ENCODE measurements at regions not wholly inside any gene's neighbourhood (a gene's known extent, or its start where the extent isn't known, plus 50 kb on each side); places are given as distances from the start of the nearest gene placed in this dataset.

- H3K4me1 ChIP-seq (ENCODE audit: control insufficient read depth in 1 of 2, extremely low read depth in 1 of 2, insufficient read depth in 2 of 2, low read length in 2 of 2), result no peaks in the 10 kb centered on the region
- H3K27me3 Mint-ChIP-seq, result no peaks in the 10 kb centered on the region
- ATAC-seq (replicated peaks in 1 of 4) (no peak), DNase-seq (no peak)
- H3K4me3 ChIP-seq (ENCODE audit: control insufficient read depth in 1 of 2, extremely low read depth in 1 of 2, low read length in 1 of 2), result no peak overlapping the region
- H3K36me3 Mint-ChIP-seq, result no peaks in the 10 kb centered on the region
- POLR2A ChIA-PET, result no interaction called here
- no peak overlapping the region for H3K27ac ChIP-seq (ENCODE audit: low read length)
- no peaks in the 10 kb centered on the region for H3K4me1 Mint-ChIP-seq
- H3K4me3 Mint-ChIP-seq, result no peak overlapping the region
- no peaks in the 10 kb centered on the region for H3K9me3 ChIP-seq
- no peaks in the 10 kb centered on the region for H3K36me3 ChIP-seq (ENCODE audit: control insufficient read depth in 2 of 2, extremely low read depth in 1 of 2, insufficient read depth in 1 of 2, low read length in 1 of 2)
- CTCF ChIA-PET, result no interaction called here
- no peaks in the 10 kb centered on the region for H3K27me3 ChIP-seq (replicated peaks in 1 of 2; ENCODE audit: control insufficient read depth in 2 of 2, extremely low read depth in 1 of 2, insufficient read depth in 2 of 2, low read length in 1 of 2)
- no CpG with 5 or more reads among the region's 3 CpGs for WGBS (ENCODE audit: insufficient coverage)
- no peak overlapping the region for H3K27ac Mint-ChIP-seq
- H3K9me3 Mint-ChIP-seq, result no peaks in the 10 kb centered on the region
These were observed 52.2 kb downstream of the ACTL7B start for GRCh38 chr9:108803428-108804065.

GRCh38 chr9:108802967-108803366, 52.8 kb downstream of the ACTL7B start:
- no peaks in the 10 kb centered on the region for H3K27me3 Mint-ChIP-seq
- DNase-seq, result no peak
- no peaks in the 10 kb centered on the region for H3K9me3 Mint-ChIP-seq
- H3K4me3 ChIP-seq (ENCODE audit: control insufficient read depth in 1 of 2, extremely low read depth in 1 of 2, low read length in 1 of 2), result no peak overlapping the region
- ChIA-PET CTCF (no interaction called here), POLR2A (no interaction called here)
- no CpG with 5 or more reads among the region's 4 CpGs for WGBS (ENCODE audit: insufficient coverage)
- ATAC-seq (replicated peaks in 1 of 4), result no peak
- no peaks in the 10 kb centered on the region for H3K36me3 Mint-ChIP-seq
- no peaks in the 10 kb centered on the region for H3K36me3 ChIP-seq (ENCODE audit: control insufficient read depth in 2 of 2, extremely low read depth in 1 of 2, insufficient read depth in 1 of 2, low read length in 1 of 2)
- no peaks in the 10 kb centered on the region for H3K27me3 ChIP-seq (replicated peaks in 1 of 2; ENCODE audit: control insufficient read depth in 2 of 2, extremely low read depth in 1 of 2, insufficient read depth in 2 of 2, low read length in 1 of 2)
- no peak overlapping the region for H3K27ac Mint-ChIP-seq
- no peak overlapping the region for H3K4me3 Mint-ChIP-seq
- H3K4me1 ChIP-seq (ENCODE audit: control insufficient read depth in 1 of 2, extremely low read depth in 1 of 2, insufficient read depth in 2 of 2, low read length in 2 of 2), result no peaks in the 10 kb centered on the region
- H3K27ac ChIP-seq (ENCODE audit: low read length), result no peak overlapping the region
- no peaks in the 10 kb centered on the region for H3K9me3 ChIP-seq
- H3K4me1 Mint-ChIP-seq, result no peaks in the 10 kb centered on the region

- DNase-seq, result no peak
- no peaks in the 10 kb centered on the region for H3K9me3 Mint-ChIP-seq
- Histone ChIP-seq H3K27me3 (replicated peaks in 1 of 2; ENCODE audit: control insufficient read depth in 2 of 2, extremely low read depth in 1 of 2, insufficient read depth in 2 of 2, low read length in 1 of 2) (no peaks in the 10 kb centered on the region), H3K36me3 (ENCODE audit: control insufficient read depth in 2 of 2, extremely low read depth in 1 of 2, insufficient read depth in 1 of 2, low read length in 1 of 2) (no peaks in the 10 kb centered on the region), H3K4me1 (ENCODE audit: control insufficient read depth in 1 of 2, extremely low read depth in 1 of 2, insufficient read depth in 2 of 2, low read length in 2 of 2) (no peaks in the 10 kb centered on the region), H3K4me3 (ENCODE audit: control insufficient read depth in 1 of 2, extremely low read depth in 1 of 2, low read length in 1 of 2) (no peak overlapping the region), H3K27ac (ENCODE audit: low read length) (no peak overlapping the region), H3K9me3 (no peaks in the 10 kb centered on the region)
- H3K4me1 Mint-ChIP-seq, result no peaks in the 10 kb centered on the region
- WGBS (ENCODE audit: insufficient coverage), result no CpG with 5 or more reads among the region's 2 CpGs
- no peak overlapping the region for H3K4me3 Mint-ChIP-seq
- ATAC-seq (replicated peaks in 1 of 4), result no peak
- POLR2A ChIA-PET, result no interaction called here
- no peaks in the 10 kb centered on the region for H3K36me3 Mint-ChIP-seq
- H3K27ac Mint-ChIP-seq, result no peak overlapping the region
- CTCF ChIA-PET, result no interaction called here
- no peaks in the 10 kb centered on the region for H3K27me3 Mint-ChIP-seq
These were observed 53.8 kb downstream of the ACTL7B start for GRCh38 chr9:108801949-108802348.

GRCh38 chr9:108800632-108801099, 55.1 kb downstream of the ACTL7B start:
- POLR2A ChIA-PET, result no interaction called here
- H3K36me3 Mint-ChIP-seq, result no peaks in the 10 kb centered on the region
- no peaks in the 10 kb centered on the region for H3K9me3 Mint-ChIP-seq
- no peaks in the 10 kb centered on the region for H3K4me1 Mint-ChIP-seq
- H3K27me3 Mint-ChIP-seq, result no peaks in the 10 kb centered on the region
- no peak for ATAC-seq (replicated peaks in 1 of 4)
- H3K4me3 Mint-ChIP-seq, result no peak overlapping the region
- no peak for DNase-seq
- no peaks in the 10 kb centered on the region for H3K27me3 ChIP-seq (replicated peaks in 1 of 2; ENCODE audit: control insufficient read depth in 2 of 2, extremely low read depth in 1 of 2, insufficient read depth in 2 of 2, low read length in 1 of 2)
- CTCF ChIA-PET, result interaction anchor here in 1 of 2 donors (0.6 kb wide), 1 partner anchor 377 kb away, joined by 3 read pairs; no protein-coding TSS in a partner anchor
- H3K4me1 ChIP-seq (ENCODE audit: control insufficient read depth in 1 of 2, extremely low read depth in 1 of 2, insufficient read depth in 2 of 2, low read length in 2 of 2), result no peaks in the 10 kb centered on the region
- H3K27ac Mint-ChIP-seq, result no peak overlapping the region
- H3K9me3 ChIP-seq, result no peaks in the 10 kb centered on the region
- no peak overlapping the region for H3K27ac ChIP-seq (ENCODE audit: low read length)
- no peaks in the 10 kb centered on the region for H3K36me3 ChIP-seq (ENCODE audit: control insufficient read depth in 2 of 2, extremely low read depth in 1 of 2, insufficient read depth in 1 of 2, low read length in 1 of 2)
- H3K4me3 ChIP-seq (ENCODE audit: control insufficient read depth in 1 of 2, extremely low read depth in 1 of 2, low read length in 1 of 2), result no peak overlapping the region
- WGBS (ENCODE audit: insufficient coverage), result 90% methylated on average over 3 of the region's 3 CpGs

GRCh38 chr9:108793573-108793972, 62.2 kb downstream of the ACTL7B start:
- ATAC-seq (replicated peaks in 1 of 4), result no peak
- WGBS (ENCODE audit: insufficient coverage), result no CpG with 5 or more reads among the region's 4 CpGs

GRCh38 chr9:108789742-108790141, 66.0 kb downstream of the ACTL7B start:
- Mint-ChIP-seq H3K4me1 (peaks cover 0 to 6% (median 0%) of the 10 kb centered on the region in 3 donors), H3K4me3 (no peak overlapping the region), H3K27me3 (peaks cover 0 to 3% of the 10 kb centered on the region in 2 donors), H3K36me3 (no peaks in the 10 kb centered on the region), H3K9me3 (peaks cover 0 to 3% (median 0%) of the 10 kb centered on the region in 3 donors), H3K27ac (no peak overlapping the region)
- Histone ChIP-seq H3K4me1 (ENCODE audit: control insufficient read depth in 1 of 2, extremely low read depth in 1 of 2, insufficient read depth in 2 of 2, low read length in 2 of 2) (peaks cover 0 to 2% of the 10 kb centered on the region in 2 experiments), H3K9me3 (no peaks in the 10 kb centered on the region), H3K4me3 (ENCODE audit: control insufficient read depth in 1 of 2, extremely low read depth in 1 of 2, low read length in 1 of 2) (no peak overlapping the region), H3K36me3 (ENCODE audit: control insufficient read depth in 2 of 2, extremely low read depth in 1 of 2, insufficient read depth in 1 of 2, low read length in 1 of 2) (no peaks in the 10 kb centered on the region), H3K27me3 (replicated peaks in 1 of 2; ENCODE audit: control insufficient read depth in 2 of 2, extremely low read depth in 1 of 2, insufficient read depth in 2 of 2, low read length in 1 of 2) (peaks cover 0 to 2% of the 10 kb centered on the region in 2 experiments), H3K27ac (ENCODE audit: low read length) (no peak overlapping the region)
- no peak for ATAC-seq (replicated peaks in 1 of 4)
- no peak for DNase-seq
- WGBS (ENCODE audit: insufficient coverage), result 40% methylated on average over 1 of the region's 2 CpGs
- POLR2A ChIA-PET, result no interaction called here
- CTCF ChIA-PET, result no interaction called here

More at GRCh38 chr9:108793573-108793972, 62.2 kb downstream of the ACTL7B start:
- H3K36me3 Mint-ChIP-seq, result no peaks in the 10 kb centered on the region
- peaks cover 0 to 1% of the 10 kb centered on the region in 2 donors for H3K27me3 Mint-ChIP-seq
- H3K4me3 ChIP-seq (ENCODE audit: control insufficient read depth in 1 of 2, extremely low read depth in 1 of 2, low read length in 1 of 2), result no peak overlapping the region
- H3K36me3 ChIP-seq (ENCODE audit: control insufficient read depth in 2 of 2, extremely low read depth in 1 of 2, insufficient read depth in 1 of 2, low read length in 1 of 2), result no peaks in the 10 kb centered on the region
- DNase-seq, result no peak
- H3K9me3 ChIP-seq, result no peaks in the 10 kb centered on the region
- no peaks in the 10 kb centered on the region for H3K4me1 ChIP-seq (ENCODE audit: control insufficient read depth in 1 of 2, extremely low read depth in 1 of 2, insufficient read depth in 2 of 2, low read length in 2 of 2)
- H3K27ac ChIP-seq (ENCODE audit: low read length), result no peak overlapping the region
- ChIA-PET POLR2A (no interaction called here), CTCF (no interaction called here)
- H3K4me1 Mint-ChIP-seq, result no peaks in the 10 kb centered on the region
- H3K4me3 Mint-ChIP-seq, result no peak overlapping the region
- peaks cover 0 to 6% (median 0%) of the 10 kb centered on the region in 3 donors for H3K9me3 Mint-ChIP-seq
- H3K27me3 ChIP-seq (replicated peaks in 1 of 2; ENCODE audit: control insufficient read depth in 2 of 2, extremely low read depth in 1 of 2, insufficient read depth in 2 of 2, low read length in 1 of 2), result no peaks in the 10 kb centered on the region
- H3K27ac Mint-ChIP-seq, result no peak overlapping the region
